Calu3 (cell line): ENCODE measurements at regions not wholly inside any gene's neighbourhood (a gene's known extent, or its start where the extent isn't known, plus 50 kb on each side); places are given as distances from the start of the nearest gene placed in this dataset.

Experiments
- BruUV-seq: library from RNA; stranded (reverse); fragments of 400-500 nt; replicated peaks from 2 replicates; lab custom pipeline; 2021; lab: Mats Ljungman, UMichigan
- CTCF ChIA-PET: fragments of 300-600 bp; sonication (Branson Sonifier 250); formaldehyde crosslinking; loops from one replicate; lab custom pipeline; 2022; ENCODE audit warnings: antibody characterized with exemption; lab: Charles Lee
- DNase-seq: peaks from one replicate; pipeline ENCODE4 v3.0.0; 2022
- H3K27ac Mint-ChIP-seq: one replicate; pipeline ENCODE4 v1.8.0; 2022; ENCODE audit warnings: mixed read lengths; ENCODE audit not compliant: unreplicated experiment
- H3K27me3 Mint-ChIP-seq: one replicate; pipeline ENCODE4 v1.8.0; 2022; ENCODE audit warnings: mixed read lengths; ENCODE audit not compliant: unreplicated experiment
- H3K36me3 Mint-ChIP-seq: one replicate; pipeline ENCODE4 v1.8.0; 2022; ENCODE audit warnings: mild to moderate bottlenecking, moderate library complexity, mixed read lengths; ENCODE audit not compliant: insufficient read depth, unreplicated experiment
- H3K4me1 Mint-ChIP-seq: one replicate; pipeline ENCODE4 v1.8.0; 2022; ENCODE audit warnings: mild to moderate bottlenecking, low read depth, mixed read lengths; ENCODE audit not compliant: unreplicated experiment
- H3K4me3 Mint-ChIP-seq: one replicate; pipeline ENCODE4 v1.8.0; 2022; ENCODE audit warnings: mild to moderate bottlenecking, low read depth, moderate library complexity, mixed read lengths; ENCODE audit not compliant: unreplicated experiment
- H3K9me3 Mint-ChIP-seq: one replicate; pipeline ENCODE4 v1.8.0; 2022; ENCODE audit warnings: low read depth, mixed read lengths; ENCODE audit not compliant: unreplicated experiment
- intact Hi-C: fragments of 100-400 bp; cut with micrococcal nuclease; formaldehyde crosslinking; loops from one replicate; pipeline ENCODE4 v1.10.0; 2022; ENCODE audit not compliant: unreplicated experiment
- TF ChIP-seq, protein P1 (sequence below): fragments of 200-600 bp; IDR thresholded peaks from one replicate; pipeline ENCODE4 v1.8.0; 2022; ENCODE audit warnings: antibody characterized with exemption; ENCODE audit not compliant: unreplicated experiment

DNA sequence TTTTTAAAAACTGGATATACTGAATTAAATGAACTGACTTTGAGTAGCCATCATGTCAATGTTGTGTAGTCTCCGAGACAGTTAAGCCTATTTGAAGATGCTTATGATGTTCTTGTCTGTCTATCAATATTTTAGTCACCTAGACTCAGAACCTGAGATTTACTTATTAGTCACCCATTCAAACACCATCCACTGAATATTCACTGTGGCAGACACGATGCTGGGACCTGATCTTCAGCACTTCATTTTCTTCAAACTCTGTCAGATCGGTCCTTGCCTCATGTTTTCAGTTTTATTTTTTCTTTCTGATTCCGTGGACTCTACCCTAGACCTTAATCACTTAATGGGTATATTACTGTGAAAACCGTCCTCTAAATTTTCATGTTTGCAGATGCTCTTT, 123.7 kb upstream of the MCHR2 start:
- Mint-ChIP-seq H3K4me3 (no peak overlapping the region), H3K27ac (no peak overlapping the region), H3K27me3 (no peaks in the 10 kb centered on the region), H3K9me3 (no peaks in the 10 kb centered on the region), H3K36me3 (no peaks in the 10 kb centered on the region), H3K4me1 (no peaks in the 10 kb centered on the region)
- TF ChIP-seq, protein P1, sequence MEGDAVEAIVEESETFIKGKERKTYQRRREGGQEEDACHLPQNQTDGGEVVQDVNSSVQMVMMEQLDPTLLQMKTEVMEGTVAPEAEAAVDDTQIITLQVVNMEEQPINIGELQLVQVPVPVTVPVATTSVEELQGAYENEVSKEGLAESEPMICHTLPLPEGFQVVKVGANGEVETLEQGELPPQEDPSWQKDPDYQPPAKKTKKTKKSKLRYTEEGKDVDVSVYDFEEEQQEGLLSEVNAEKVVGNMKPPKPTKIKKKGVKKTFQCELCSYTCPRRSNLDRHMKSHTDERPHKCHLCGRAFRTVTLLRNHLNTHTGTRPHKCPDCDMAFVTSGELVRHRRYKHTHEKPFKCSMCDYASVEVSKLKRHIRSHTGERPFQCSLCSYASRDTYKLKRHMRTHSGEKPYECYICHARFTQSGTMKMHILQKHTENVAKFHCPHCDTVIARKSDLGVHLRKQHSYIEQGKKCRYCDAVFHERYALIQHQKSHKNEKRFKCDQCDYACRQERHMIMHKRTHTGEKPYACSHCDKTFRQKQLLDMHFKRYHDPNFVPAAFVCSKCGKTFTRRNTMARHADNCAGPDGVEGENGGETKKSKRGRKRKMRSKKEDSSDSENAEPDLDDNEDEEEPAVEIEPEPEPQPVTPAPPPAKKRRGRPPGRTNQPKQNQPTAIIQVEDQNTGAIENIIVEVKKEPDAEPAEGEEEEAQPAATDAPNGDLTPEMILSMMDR = no peak
- DNase-seq = no peak
- no TSS peak for BruUV-seq
- CTCF ChIA-PET = interaction anchor here (1.6 to 2.1 kb wide), 3 partner anchors 10 to 546 kb away, joined by 6 to 9 read pairs (median 8); no protein-coding TSS in a partner anchor
- intact Hi-C loops = loop anchor here (2.0 to 10.0 kb wide), 5 partner anchors 59 to 547 kb away; no protein-coding TSS in a partner anchor

DNA sequence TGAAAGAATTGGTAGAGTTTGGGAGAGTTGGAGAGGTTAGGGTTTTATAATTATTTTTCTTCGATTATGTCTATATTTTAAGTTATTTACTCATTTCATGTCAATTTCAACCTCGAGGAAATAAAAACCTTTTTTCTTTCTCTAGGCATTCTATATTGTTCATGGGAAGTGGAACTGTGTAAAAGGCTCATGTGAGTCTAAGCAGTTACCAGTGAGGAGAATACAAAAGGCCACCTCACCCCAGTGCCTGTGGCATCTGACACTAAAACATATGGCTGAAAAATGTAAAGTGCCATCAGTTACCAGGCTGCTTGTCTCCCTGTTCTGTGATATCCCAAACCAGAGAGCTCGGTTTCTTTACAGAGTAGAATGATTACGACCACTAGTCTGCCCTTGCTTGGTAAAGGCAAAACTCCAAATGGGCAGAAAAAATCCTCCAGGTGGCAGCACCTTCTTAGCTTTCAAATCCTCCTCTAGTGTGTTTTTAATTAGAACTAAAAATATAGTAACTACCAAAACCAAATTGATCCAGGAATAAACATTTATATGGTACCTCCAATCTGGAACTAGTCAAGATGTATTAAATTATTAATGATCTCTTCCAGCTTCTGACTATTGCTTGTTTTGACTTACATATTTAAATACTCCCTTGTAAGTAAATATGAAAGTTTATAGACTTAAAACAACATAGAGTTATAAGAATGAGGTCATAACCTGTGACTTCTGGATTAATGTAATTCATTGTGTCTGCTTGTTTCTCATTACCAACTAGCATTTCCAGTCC, 122.6 kb upstream of the MCHR2 start:
- Mint-ChIP-seq H3K27me3 (no peaks in the 10 kb centered on the region), H3K27ac (no peak overlapping the region), H3K4me3 (no peak overlapping the region), H3K36me3 (no peaks in the 10 kb centered on the region), H3K9me3 (no peaks in the 10 kb centered on the region), H3K4me1 (no peaks in the 10 kb centered on the region)
- peak; percentile 55 for DNase-seq
- intact Hi-C loops = loop anchor here (1.0 to 10.0 kb wide), 7 partner anchors 60 to 548 kb away; no protein-coding TSS in a partner anchor
- TF ChIP-seq, protein P1 = peak; percentile 62
- CTCF ChIA-PET = interaction anchor here (0.7 to 2.1 kb wide), 8 partner anchors 9 to 603 kb away, joined by 3 to 9 read pairs (median 4); no protein-coding TSS in a partner anchor
- BruUV-seq = no TSS peak

DNA sequence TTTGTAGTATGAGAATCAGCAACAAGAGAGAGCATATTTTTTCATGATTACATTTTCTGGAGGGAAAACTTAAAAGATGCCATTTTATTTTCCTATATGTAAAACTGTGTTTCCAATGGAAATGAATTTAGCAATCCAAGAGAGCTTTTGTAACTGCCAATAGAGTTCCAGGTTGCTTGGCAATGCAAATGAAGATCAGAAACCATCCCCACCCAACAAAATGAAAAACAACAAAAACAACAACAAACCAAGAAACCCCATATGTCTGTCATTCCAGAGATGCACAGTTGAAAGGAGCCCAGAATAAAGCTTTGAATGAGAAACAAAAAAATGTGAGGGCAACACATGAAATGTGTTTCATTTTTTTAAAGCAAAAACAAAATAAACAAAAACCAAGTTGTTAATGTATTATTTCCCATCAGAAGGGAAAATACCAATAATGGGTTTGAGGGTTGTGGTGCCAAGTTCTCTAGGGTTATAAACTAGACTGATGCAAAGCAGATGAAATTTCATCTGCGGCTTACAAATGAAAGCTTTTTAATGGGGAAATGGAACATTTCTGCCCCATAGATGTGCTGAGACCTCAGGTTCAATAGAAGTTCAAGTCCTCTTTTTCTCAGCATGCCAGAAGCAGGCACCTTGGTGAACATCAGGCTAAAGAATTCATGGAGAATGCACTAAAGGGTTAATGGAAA, 121.5 kb upstream of the MCHR2 start:
- H3K27me3 Mint-ChIP-seq = no peaks in the 10 kb centered on the region
- intact Hi-C loops = loop anchor here (1.0 to 10.0 kb wide), 7 partner anchors 61 to 549 kb away; no protein-coding TSS in a partner anchor
- TF ChIP-seq, protein P1 = no peak
- no peaks in the 10 kb centered on the region for H3K4me1 Mint-ChIP-seq
- DNase-seq = no peak
- H3K36me3 Mint-ChIP-seq = no peaks in the 10 kb centered on the region
- no peak overlapping the region for H3K4me3 Mint-ChIP-seq
- no peaks in the 10 kb centered on the region for H3K9me3 Mint-ChIP-seq
- CTCF ChIA-PET = interaction anchor here (0.7 to 2.1 kb wide), 2 partner anchors 69 to 345 kb away, joined by 3 to 9 read pairs; no protein-coding TSS in a partner anchor
- no peak overlapping the region for H3K27ac Mint-ChIP-seq
- BruUV-seq = no TSS peak

DNA sequence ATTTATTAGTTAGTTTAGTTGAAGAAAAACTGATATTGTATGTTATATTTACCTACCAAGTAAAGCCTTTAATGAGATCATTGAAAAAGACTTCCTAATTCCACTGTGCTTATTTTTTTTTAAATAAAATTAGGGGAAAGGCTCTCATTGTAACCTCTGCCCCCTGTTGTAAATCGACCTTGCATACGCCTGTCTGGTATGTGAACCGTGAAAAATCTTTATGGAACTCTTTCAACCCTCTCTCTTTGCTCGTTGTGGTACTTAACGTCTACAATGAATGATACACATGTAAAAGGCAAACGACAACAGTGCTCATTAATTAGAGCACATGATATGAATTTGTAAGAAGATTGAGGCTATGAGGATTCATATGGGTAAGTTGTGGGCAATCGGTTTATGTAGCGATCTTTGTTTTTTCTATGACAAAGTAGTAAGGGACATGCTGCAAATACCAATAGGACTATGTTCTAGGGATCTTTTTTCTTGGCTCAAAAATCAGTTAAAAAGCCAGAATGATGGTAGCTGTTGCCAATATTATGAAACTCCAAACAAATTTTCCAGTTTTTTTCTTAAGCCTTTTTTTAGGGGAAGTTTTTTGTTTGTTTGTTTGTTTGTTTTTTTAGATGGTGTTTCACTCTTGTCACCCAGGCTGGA, 119.0 kb upstream of the MCHR2 start:
- CTCF ChIA-PET = no interaction called here
- Mint-ChIP-seq H3K4me3 (no peak overlapping the region), H3K9me3 (no peaks in the 10 kb centered on the region), H3K4me1 (no peaks in the 10 kb centered on the region), H3K36me3 (no peaks in the 10 kb centered on the region), H3K27ac (no peak overlapping the region), H3K27me3 (no peaks in the 10 kb centered on the region)
- no TSS peak for BruUV-seq
- DNase-seq = no peak
- intact Hi-C loops = loop anchor here (10.0 kb wide), 1 partner anchor 122 kb away; no protein-coding TSS in a partner anchor
- TF ChIP-seq, protein P1 = no peak
